ENCODE measurements at regions not wholly inside any gene's neighbourhood (a gene's known extent, or its start where the extent isn't known, plus 50 kb on each side); places are given as distances from the start of the nearest gene placed in this dataset.

GRCh38 chr22:20654343-20655208 is 119.3 kb upstream of the SERPIND1 start:
- Histone ChIP-seq H3K4me3 (ENCODE audit: insufficient read depth, low read length) (no peak overlapping the region), H4K20me1 (ENCODE audit: insufficient read depth, low read length) (no peaks in the 10 kb centered on the region), H3K27me3 (ENCODE audit: insufficient read depth, low read length) (peaks cover 11% of the 10 kb centered on the region), H2AFZ (ENCODE audit: low read length) (no peak overlapping the region), H3K9me3 (ENCODE audit: low read depth, low read length) (no peaks in the 10 kb centered on the region), H3K27ac (ENCODE audit: low read depth, low read length) (no peak overlapping the region), H3K4me2 (ENCODE audit: insufficient read depth, low read length) (no peak overlapping the region), H3K36me3 (ENCODE audit: insufficient read depth, low read length) (no peaks in the 10 kb centered on the region), H3K79me2 (ENCODE audit: insufficient read depth, low read length) (no peaks in the 10 kb centered on the region), H3K4me1 (ENCODE audit: insufficient read depth, low read length) (no peaks in the 10 kb centered on the region)
- TF ChIP-seq CTCF (IDR thresholded peaks at IDR 0.05; ENCODE audit: extremely low read depth, low read depth, low read length): no peak
- DNase-seq (ENCODE audit: insufficient read length, low spot score, missing footprints): peak; percentile 8

DNA sequence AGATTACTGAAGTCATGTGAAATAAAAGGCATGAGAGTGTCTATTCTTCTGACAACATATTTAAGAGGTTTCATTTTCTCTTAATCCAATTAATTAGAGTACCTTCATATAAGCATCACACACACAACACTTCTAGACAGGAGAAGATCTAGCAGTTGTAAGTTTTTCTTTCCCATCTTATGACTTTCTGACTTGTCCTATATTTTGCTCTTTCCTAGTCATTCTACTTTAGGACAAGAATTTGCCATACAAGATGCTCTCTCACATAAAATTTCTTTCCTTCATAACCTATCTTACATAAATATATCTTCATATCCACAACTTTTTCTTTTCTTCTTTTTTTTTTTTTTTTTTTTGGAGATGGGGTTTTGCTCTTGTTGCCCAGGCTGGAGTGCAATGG is 118.3 kb upstream of the SERPIND1 start:
- Histone ChIP-seq H3K79me2 (ENCODE audit: insufficient read depth, low read length) (no peaks in the 10 kb centered on the region), H2AFZ (ENCODE audit: low read length) (no peak overlapping the region), H3K27me3 (ENCODE audit: insufficient read depth, low read length) (peaks cover 21% of the 10 kb centered on the region), H3K27ac (ENCODE audit: low read depth, low read length) (no peak overlapping the region), H3K4me2 (ENCODE audit: insufficient read depth, low read length) (no peak overlapping the region), H3K4me1 (ENCODE audit: insufficient read depth, low read length) (no peaks in the 10 kb centered on the region), H3K9me3 (ENCODE audit: low read depth, low read length) (no peaks in the 10 kb centered on the region), H3K4me3 (ENCODE audit: insufficient read depth, low read length) (no peak overlapping the region), H4K20me1 (ENCODE audit: insufficient read depth, low read length) (no peaks in the 10 kb centered on the region), H3K36me3 (ENCODE audit: insufficient read depth, low read length) (no peaks in the 10 kb centered on the region)
- TF ChIP-seq CTCF (IDR thresholded peaks at IDR 0.05; ENCODE audit: extremely low read depth, low read depth, low read length): no peak
- DNase-seq (ENCODE audit: insufficient read length, low spot score, missing footprints): no peak

GRCh38 chr22:20656516-20656901 is 117.4 kb upstream of the SERPIND1 start:
- no peaks in the 10 kb centered on the region for H3K9me3 ChIP-seq (ENCODE audit: low read depth, low read length)
- no peaks in the 10 kb centered on the region for H4K20me1 ChIP-seq (ENCODE audit: insufficient read depth, low read length)
- no peaks in the 10 kb centered on the region for H3K36me3 ChIP-seq (ENCODE audit: insufficient read depth, low read length)
- no peaks in the 10 kb centered on the region for H3K79me2 ChIP-seq (ENCODE audit: insufficient read depth, low read length)
- H2AFZ ChIP-seq (ENCODE audit: low read length): no peak overlapping the region
- no peak for TF ChIP-seq CTCF (IDR thresholded peaks at IDR 0.05; ENCODE audit: extremely low read depth, low read depth, low read length)
- no peak overlapping the region for H3K4me2 ChIP-seq (ENCODE audit: insufficient read depth, low read length)
- H3K4me3 ChIP-seq (ENCODE audit: insufficient read depth, low read length): no peak overlapping the region
- DNase-seq (ENCODE audit: insufficient read length, low spot score, missing footprints): no peak
- no peak overlapping the region for H3K27ac ChIP-seq (ENCODE audit: low read depth, low read length)
- peaks cover 29% of the 10 kb centered on the region for H3K27me3 ChIP-seq (ENCODE audit: insufficient read depth, low read length)
- no peaks in the 10 kb centered on the region for H3K4me1 ChIP-seq (ENCODE audit: insufficient read depth, low read length)

- no peaks in the 10 kb centered on the region for H3K36me3 ChIP-seq (ENCODE audit: insufficient read depth, low read length)
- H3K4me1 ChIP-seq (ENCODE audit: insufficient read depth, low read length): no peaks in the 10 kb centered on the region
- no peak for TF ChIP-seq CTCF (IDR thresholded peaks at IDR 0.05; ENCODE audit: extremely low read depth, low read depth, low read length)
- no peaks in the 10 kb centered on the region for H4K20me1 ChIP-seq (ENCODE audit: insufficient read depth, low read length)
- no peaks in the 10 kb centered on the region for H3K9me3 ChIP-seq (ENCODE audit: low read depth, low read length)
- H3K27ac ChIP-seq (ENCODE audit: low read depth, low read length): no peak overlapping the region
- DNase-seq (ENCODE audit: insufficient read length, low spot score, missing footprints): peak; percentile 11
- H3K79me2 ChIP-seq (ENCODE audit: insufficient read depth, low read length): no peaks in the 10 kb centered on the region
- H3K4me2 ChIP-seq (ENCODE audit: insufficient read depth, low read length): no peak overlapping the region
- peaks cover 29% of the 10 kb centered on the region for H3K27me3 ChIP-seq (ENCODE audit: insufficient read depth, low read length)
- H2AFZ ChIP-seq (ENCODE audit: low read length): no peak overlapping the region
- H3K4me3 ChIP-seq (ENCODE audit: insufficient read depth, low read length): no peak overlapping the region
These were observed 116.7 kb upstream of the SERPIND1 start for GRCh38 chr22:20656902-20657836.
